Peyer's patch (tissue), 4 donors: ENCODE measurements at regions not wholly inside any gene's neighbourhood (a gene's known extent, or its start where the extent isn't known, plus 50 kb on each side); places are given as distances from the start of the nearest gene placed in this dataset.

Experiments
- DNase-seq, 3 donors: peaks; one replicate each; pipeline ENCODE4 v3.0.0-alpha.2; 2017 to 2019
- H3K27ac ChIP-seq, 4 donors: fragments of 200-600 bp; sonication (generic); one replicate each; pipeline ENCODE4 v1.5.1; 2016 to 2019
- H3K27me3 ChIP-seq, 2 donors: fragments of 200-600 bp; sonication (generic); one replicate each; pipeline ENCODE4 v1.5.1; 2019
- H3K36me3 ChIP-seq, 3 donors: fragments of 200-600 bp; sonication (generic); one replicate each; pipeline ENCODE4 v1.5.1; 2016 to 2019
- H3K4me1 ChIP-seq, 4 donors: fragments of 200-600 bp; sonication (generic); one replicate each; pipeline ENCODE4 v1.5.1; 2016 to 2019
- H3K4me3 ChIP-seq, 4 donors: fragments of 200-600 bp; sonication (generic); 1 replicate in 3 of 4; 2 replicates in 1 of 4; pipeline ENCODE4 v1.5.1; 2016 to 2019; ENCODE audit warnings: mild to moderate bottlenecking in 1 of 4
- H3K9me3 ChIP-seq, 4 donors: fragments of 200-600 bp; sonication (generic); one replicate each; pipeline ENCODE4 v1.5.1; 2016 to 2019; ENCODE audit warnings: mild to moderate bottlenecking in 1 of 4
- POLR2A ChIP-seq, 2 donors: fragments of 450-650 bp; IDR thresholded peaks; one replicate each; pipeline ENCODE4 v1.5.1; 2017; ENCODE audit warnings: antibody characterized with exemption in 2 of 2, mild to moderate bottlenecking in 2 of 2, moderate library complexity in 2 of 2
- TF ChIP-seq, protein P1 (sequence below), 6 experiments: fragments of 450-650 bp in 4 of 6; fragments of 200-600 bp in 2 of 6; sonication (generic) in 1 of 6; IDR thresholded peaks; one replicate each; pipeline ENCODE4 v1.5.1; 2017 to 2019; ENCODE audit warnings: antibody characterized with exemption in 6 of 6, mild to moderate bottlenecking in 3 of 6, moderate library complexity in 1 of 6

GRCh38 chr3:144429719-144430121 is 458.1 kb downstream of the DIPK2A start:
- Histone ChIP-seq H3K27ac (no peak overlapping the region), H3K4me3 (no peak overlapping the region), H3K9me3 (peaks cover 0 to 2% (median 0%) of the 10 kb centered on the region in 4 donors), H3K36me3 (no peaks in the 10 kb centered on the region), H3K27me3 (no peaks in the 10 kb centered on the region), H3K4me1 (no peaks in the 10 kb centered on the region)
- no peak for TF ChIP-seq POLR2A (IDR thresholded peaks at IDR 0.05)
- TF ChIP-seq, protein P1, sequence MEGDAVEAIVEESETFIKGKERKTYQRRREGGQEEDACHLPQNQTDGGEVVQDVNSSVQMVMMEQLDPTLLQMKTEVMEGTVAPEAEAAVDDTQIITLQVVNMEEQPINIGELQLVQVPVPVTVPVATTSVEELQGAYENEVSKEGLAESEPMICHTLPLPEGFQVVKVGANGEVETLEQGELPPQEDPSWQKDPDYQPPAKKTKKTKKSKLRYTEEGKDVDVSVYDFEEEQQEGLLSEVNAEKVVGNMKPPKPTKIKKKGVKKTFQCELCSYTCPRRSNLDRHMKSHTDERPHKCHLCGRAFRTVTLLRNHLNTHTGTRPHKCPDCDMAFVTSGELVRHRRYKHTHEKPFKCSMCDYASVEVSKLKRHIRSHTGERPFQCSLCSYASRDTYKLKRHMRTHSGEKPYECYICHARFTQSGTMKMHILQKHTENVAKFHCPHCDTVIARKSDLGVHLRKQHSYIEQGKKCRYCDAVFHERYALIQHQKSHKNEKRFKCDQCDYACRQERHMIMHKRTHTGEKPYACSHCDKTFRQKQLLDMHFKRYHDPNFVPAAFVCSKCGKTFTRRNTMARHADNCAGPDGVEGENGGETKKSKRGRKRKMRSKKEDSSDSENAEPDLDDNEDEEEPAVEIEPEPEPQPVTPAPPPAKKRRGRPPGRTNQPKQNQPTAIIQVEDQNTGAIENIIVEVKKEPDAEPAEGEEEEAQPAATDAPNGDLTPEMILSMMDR (IDR thresholded peaks at IDR 0.05) = no peak
- no peak for DNase-seq

DNA sequence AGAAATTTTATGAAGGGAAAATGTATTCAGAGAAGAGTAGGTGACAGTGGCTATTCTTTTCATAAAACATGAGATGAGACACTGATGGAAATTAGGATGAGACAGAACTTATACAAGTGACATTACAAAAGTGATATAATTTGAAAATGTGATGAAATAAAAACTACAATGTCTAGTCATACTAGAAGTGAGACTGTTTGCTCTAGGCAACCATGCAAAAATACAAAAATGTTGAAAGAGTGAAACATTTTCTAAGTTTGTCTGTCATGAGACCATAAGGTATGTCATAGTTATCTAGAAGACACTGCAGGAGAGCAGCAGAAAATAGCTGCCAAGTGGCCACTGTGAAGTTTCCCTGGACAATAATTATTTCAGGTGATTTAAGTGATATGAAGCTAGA is 459.5 kb downstream of the DIPK2A start:
- no peak for DNase-seq
- Histone ChIP-seq H3K27ac (no peak overlapping the region), H3K4me1 (no peaks in the 10 kb centered on the region), H3K4me3 (no peak overlapping the region), H3K36me3 (no peaks in the 10 kb centered on the region), H3K27me3 (no peaks in the 10 kb centered on the region), H3K9me3 (peaks cover 0 to 2% (median 0%) of the 10 kb centered on the region in 4 donors)
- TF ChIP-seq, protein P1 (IDR thresholded peaks at IDR 0.05) = no peak
- no peak for TF ChIP-seq POLR2A (IDR thresholded peaks at IDR 0.05)

DNA sequence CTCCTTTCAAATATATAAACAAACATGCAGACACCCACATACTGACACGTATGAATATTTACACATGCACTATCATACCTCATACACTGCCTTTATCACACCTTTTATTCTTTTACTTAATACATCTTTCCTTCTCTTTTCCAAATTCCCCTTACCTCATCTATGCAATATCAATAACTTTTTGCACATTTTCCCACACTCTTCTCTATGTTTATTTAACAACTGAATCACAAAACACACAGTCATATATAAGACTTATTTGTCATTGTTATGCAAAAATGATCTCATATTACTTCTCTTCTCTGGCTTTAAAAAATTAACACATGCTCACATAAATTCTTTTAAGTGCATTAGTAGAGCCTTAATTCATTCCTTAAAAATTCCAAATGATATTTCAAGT is 461.4 kb downstream of the DIPK2A start:
- Histone ChIP-seq H3K36me3 (no peaks in the 10 kb centered on the region), H3K27ac (no peak overlapping the region), H3K9me3 (no peaks in the 10 kb centered on the region), H3K27me3 (no peaks in the 10 kb centered on the region), H3K4me1 (no peaks in the 10 kb centered on the region), H3K4me3 (no peak overlapping the region)
- no peak for DNase-seq
- TF ChIP-seq POLR2A (IDR thresholded peaks at IDR 0.05) = no peak
- TF ChIP-seq, protein P1 (IDR thresholded peaks at IDR 0.05) = no peak

- Histone ChIP-seq H3K27me3 (no peaks in the 10 kb centered on the region), H3K27ac (no peak overlapping the region), H3K4me1 (no peaks in the 10 kb centered on the region), H3K36me3 (no peaks in the 10 kb centered on the region), H3K4me3 (no peak overlapping the region), H3K9me3 (no peaks in the 10 kb centered on the region)
- TF ChIP-seq, protein P1 (IDR thresholded peaks at IDR 0.05) = no peak
- TF ChIP-seq POLR2A (IDR thresholded peaks at IDR 0.05) = no peak
- no peak for DNase-seq
These were observed 466.4 kb downstream of the DIPK2A start for GRCh38 chr3:144437989-144438388.

DNA sequence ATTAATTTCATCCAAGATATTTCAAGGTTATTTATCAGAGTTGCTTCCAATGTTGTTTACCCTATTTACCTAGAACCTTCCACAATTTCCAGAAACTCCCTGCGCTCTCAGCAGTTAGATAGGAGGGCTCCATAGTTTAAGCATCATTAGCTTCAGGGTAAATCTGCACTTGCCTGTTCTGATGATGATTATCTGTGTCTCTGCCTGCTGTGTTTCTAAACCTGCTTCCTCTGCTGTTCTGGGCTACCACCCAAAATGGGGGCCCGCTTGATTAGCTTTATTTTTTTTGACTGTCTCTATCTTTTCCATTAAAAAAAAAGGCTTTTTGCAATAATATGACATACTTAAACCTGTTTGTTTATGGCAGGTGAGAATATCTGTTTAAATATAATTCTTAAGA is 472.4 kb downstream of the DIPK2A start:
- Histone ChIP-seq H3K27me3 (no peaks in the 10 kb centered on the region), H3K9me3 (no peaks in the 10 kb centered on the region), H3K27ac (no peak overlapping the region), H3K36me3 (no peaks in the 10 kb centered on the region), H3K4me1 (no peaks in the 10 kb centered on the region), H3K4me3 (no peak overlapping the region)
- no peak for DNase-seq
- TF ChIP-seq POLR2A (IDR thresholded peaks at IDR 0.05) = no peak
- TF ChIP-seq, protein P1 (IDR thresholded peaks at IDR 0.05) = no peak

GRCh38 chr3:144444546-144444945 is 472.9 kb downstream of the DIPK2A start:
- TF ChIP-seq, protein P1 (IDR thresholded peaks at IDR 0.05) = no peak
- no peak for TF ChIP-seq POLR2A (IDR thresholded peaks at IDR 0.05)
- Histone ChIP-seq H3K4me3 (no peak overlapping the region), H3K27me3 (no peaks in the 10 kb centered on the region)

More at GRCh38 chr3:144444546-144444945, 472.9 kb downstream of the DIPK2A start:
- no peak for DNase-seq
- Histone ChIP-seq H3K36me3 (no peaks in the 10 kb centered on the region), H3K27ac (no peak overlapping the region), H3K9me3 (no peaks in the 10 kb centered on the region), H3K4me1 (no peaks in the 10 kb centered on the region)
